HFFc6 (cell line): ENCODE measurements at regions not wholly inside any gene's neighbourhood (a gene's known extent, or its start where the extent isn't known, plus 50 kb on each side); places are given as distances from the start of the nearest gene placed in this dataset.

Experiments used
- DNase-seq: peaks from one replicate; pipeline ENCODE4 v3.0.0-alpha.2; 2018
- H3K27ac Mint-ChIP-seq: 2 replicates; pipeline ENCODE4 v1.8.0; 2020; ENCODE audit warnings: mild to moderate bottlenecking, mixed read lengths
- H3K27me3 Mint-ChIP-seq: 2 replicates; pipeline ENCODE4 v1.8.0; 2021; ENCODE audit warnings: mild to moderate bottlenecking, moderate library complexity, mixed read lengths; ENCODE audit not compliant: insufficient read depth
- H3K36me3 Mint-ChIP-seq: 2 replicates; pipeline ENCODE4 v1.8.0; 2021; ENCODE audit warnings: low read depth, mixed read lengths
- H3K4me1 Mint-ChIP-seq: 2 replicates; pipeline ENCODE4 v1.8.0; 2020; ENCODE audit warnings: low read depth, mixed read lengths
- H3K4me3 Mint-ChIP-seq: 2 replicates; pipeline ENCODE4 v1.8.0; 2020; ENCODE audit warnings: mild to moderate bottlenecking, moderate library complexity, mixed read lengths
- H3K9me3 Mint-ChIP-seq: 2 replicates; pipeline ENCODE4 v1.8.0; 2020; ENCODE audit warnings: mild to moderate bottlenecking, mixed read lengths
- CTCF ChIP-seq: fragments of 200-600 bp; sonication (generic); IDR thresholded peaks from 2 replicates; pipeline ENCODE4 v1.5.0; 2021; ENCODE audit warnings: antibody characterized with exemption, mild to moderate bottlenecking

DNA sequence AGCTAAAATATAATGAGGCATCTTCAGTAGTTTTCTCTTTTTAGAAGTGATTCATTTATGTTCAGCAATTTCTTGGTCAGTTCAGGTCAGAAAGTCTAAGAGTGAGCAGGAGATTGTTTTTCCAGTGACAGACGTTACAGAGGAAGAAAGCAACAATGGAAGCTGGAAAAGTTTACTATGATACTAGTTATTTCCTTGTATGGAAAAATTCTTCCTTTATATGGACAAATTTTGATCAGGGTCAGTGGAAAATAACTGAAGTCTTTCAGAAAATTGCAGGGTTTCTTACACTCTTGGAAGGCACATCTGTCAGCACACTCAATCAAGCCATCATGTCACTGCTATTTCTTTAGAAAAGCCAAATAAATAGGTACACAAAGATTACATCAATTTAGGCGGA, 1120.7 kb downstream of the FAT4 start:
- H3K4me3 Mint-ChIP-seq, result no peak overlapping the region
- H3K36me3 Mint-ChIP-seq, result no peaks in the 10 kb centered on the region
- no peak overlapping the region for H3K27ac Mint-ChIP-seq

DNA sequence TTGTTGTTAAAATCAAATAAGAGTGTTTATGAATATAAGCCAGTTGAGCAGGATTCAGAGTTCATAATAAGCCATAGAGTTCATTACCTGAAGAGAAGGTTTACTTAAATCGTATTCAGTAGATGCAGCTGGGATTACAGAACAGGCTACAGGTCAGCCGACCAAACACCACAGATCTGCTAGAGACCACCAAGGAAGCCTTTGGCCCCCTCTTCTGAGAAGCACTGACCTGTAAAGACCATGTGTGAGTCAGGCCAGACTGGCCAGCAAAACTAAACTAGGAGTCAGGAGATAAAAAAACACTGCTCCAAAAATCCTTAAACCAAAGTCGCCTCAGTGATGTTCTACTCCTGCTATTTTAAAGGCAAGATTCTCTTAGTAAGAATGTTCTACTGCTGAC, 1125.5 kb downstream of the FAT4 start:
- no peaks in the 10 kb centered on the region for H3K36me3 Mint-ChIP-seq
- H3K4me1 Mint-ChIP-seq, result no peaks in the 10 kb centered on the region
- DNase-seq, result no peak
- TF ChIP-seq CTCF, result no peak
- H3K27me3 Mint-ChIP-seq, result no peaks in the 10 kb centered on the region
- no peak overlapping the region for H3K27ac Mint-ChIP-seq
- no peaks in the 10 kb centered on the region; the same call in 1 of the 2 replicates for H3K9me3 Mint-ChIP-seq
- H3K4me3 Mint-ChIP-seq, result no peak overlapping the region

More for the DNA sequence above, 1120.7 kb downstream of the FAT4 start:
- H3K4me1 Mint-ChIP-seq, result no peaks in the 10 kb centered on the region
- no peaks in the 10 kb centered on the region for H3K27me3 Mint-ChIP-seq
- no peak for TF ChIP-seq CTCF
- H3K9me3 Mint-ChIP-seq, result peaks cover 6% of the 10 kb centered on the region
- no peak for DNase-seq

- DNase-seq, result no peak
- no peaks in the 10 kb centered on the region for H3K27me3 Mint-ChIP-seq
- no peak for TF ChIP-seq CTCF
- no peak overlapping the region for H3K27ac Mint-ChIP-seq
- no peaks in the 10 kb centered on the region for H3K36me3 Mint-ChIP-seq
- H3K4me1 Mint-ChIP-seq, result no peaks in the 10 kb centered on the region
- H3K4me3 Mint-ChIP-seq, result no peak overlapping the region
- H3K9me3 Mint-ChIP-seq, result no peaks in the 10 kb centered on the region; the same call in 1 of the 2 replicates
Observed at GRCh38 chr4:126441173-126442035, 1126.6 kb downstream of the FAT4 start.

DNA sequence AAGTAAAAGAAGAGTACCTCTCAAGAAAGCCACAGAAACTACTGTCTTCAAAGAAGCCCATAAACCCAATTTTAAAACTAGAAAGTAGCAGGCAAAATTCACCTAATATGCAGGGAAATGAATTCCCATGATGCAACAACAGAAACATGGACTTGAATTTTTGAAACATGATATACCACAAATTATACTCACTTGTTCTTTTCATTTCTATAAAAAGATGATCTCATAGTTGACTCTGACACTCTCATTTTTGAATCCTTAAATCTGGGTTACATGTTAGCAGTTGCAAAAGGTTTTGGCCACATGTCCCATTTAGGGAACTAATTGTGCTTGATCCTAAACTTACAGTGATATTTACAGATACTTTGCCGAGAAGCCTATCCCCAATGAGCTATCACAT, 1130.8 kb downstream of the FAT4 start:
- Mint-ChIP-seq H3K27ac (no peak overlapping the region), H3K9me3 (no peaks in the 10 kb centered on the region), H3K4me1 (no peaks in the 10 kb centered on the region), H3K27me3 (no peaks in the 10 kb centered on the region), H3K4me3 (no peak overlapping the region), H3K36me3 (no peaks in the 10 kb centered on the region)
- no peak for TF ChIP-seq CTCF
- no peak for DNase-seq

GRCh38 chr4:126446917-126447316, 1132.2 kb downstream of the FAT4 start:
- Mint-ChIP-seq H3K4me1 (no peaks in the 10 kb centered on the region), H3K36me3 (no peaks in the 10 kb centered on the region), H3K27ac (no peak overlapping the region), H3K27me3 (no peaks in the 10 kb centered on the region), H3K4me3 (no peak overlapping the region), H3K9me3 (no peaks in the 10 kb centered on the region)
- DNase-seq, result no peak
- no peak for TF ChIP-seq CTCF
